Stimulated activated CD4-positive, alpha-beta T cell treated with anti-CD3 and anti-CD28 coated beads, Interleukin-2, amount 100 ng/mL, for 4 hours (primary cell): ENCODE measurements at regions not wholly inside any gene's neighbourhood (a gene's known extent, or its start where the extent isn't known, plus 50 kb on each side); places are given as distances from the start of the nearest gene placed in this dataset.
"Not testable (repeated sequence)": the region's sequence is repeated elsewhere in the genome, so short reads cannot be mapped to it uniquely, and the experiment has no call there.

Source experiments
- DNase-seq: peaks from one replicate; pipeline ENCODE4 v3.0.0-alpha.2; 2020; ENCODE audit warnings: low read depth

GRCh38 chr4:14916554-14917297 is 85.6 kb upstream of the CPEB2 start:
- DNase-seq, result no peak

GRCh38 chr4:14917298-14917633 is 85.0 kb upstream of the CPEB2 start:
- DNase-seq, result no peak

GRCh38 chr4:14918336-14918735 is 83.9 kb upstream of the CPEB2 start:
- DNase-seq, result no peak

GRCh38 chr4:14919785-14920184 is 82.5 kb upstream of the CPEB2 start:
- no peak for DNase-seq

GRCh38 chr4:14920237-14920636 is 82.0 kb upstream of the CPEB2 start:
- DNase-seq, result no peak

GRCh38 chr4:14920759-14921320 is 81.4 kb upstream of the CPEB2 start:
- no peak for DNase-seq

- not testable (repeated sequence) for DNase-seq
Observed at GRCh38 chr4:14921781-14922180, 80.5 kb upstream of the CPEB2 start.

GRCh38 chr4:14924076-14924811 is 78.0 kb upstream of the CPEB2 start:
- DNase-seq, result no peak

- no peak for DNase-seq
Observed at GRCh38 chr4:14924812-14925344, 77.4 kb upstream of the CPEB2 start.

- no peak for DNase-seq
Observed at GRCh38 chr4:14925471-14925870, 76.8 kb upstream of the CPEB2 start.

- DNase-seq, result no peak
Observed at GRCh38 chr4:14926368-14926767, 75.9 kb upstream of the CPEB2 start.

GRCh38 chr4:14928035-14928434 is 74.2 kb upstream of the CPEB2 start:
- DNase-seq, result no peak

GRCh38 chr4:14929669-14930068 is 72.6 kb upstream of the CPEB2 start:
- DNase-seq, result no peak

- DNase-seq, result no peak
Observed at GRCh38 chr4:14934704-14935390, 67.4 kb upstream of the CPEB2 start.

GRCh38 chr4:14943749-14944148 is 58.5 kb upstream of the CPEB2 start:
- no peak for DNase-seq

- no peak for DNase-seq
Observed at GRCh38 chr4:14952352-14952751, 49.9 kb upstream of the CPEB2 start.
